GM19463 (cell line): ENCODE measurements at regions not wholly inside any gene's neighbourhood (a gene's known extent, or its start where the extent isn't known, plus 50 kb on each side); places are given as distances from the start of the nearest gene placed in this dataset.
"Not testable (repeated sequence)": the region's sequence is repeated elsewhere in the genome, so short reads cannot be mapped to it uniquely, and the experiment has no call there.

Experiments
- ATAC-seq: cut with Tn5 transposase; IDR thresholded peaks from one replicate; pipeline ENCODE4 v1.9.1; 2021; ENCODE audit warnings: mild to moderate bottlenecking, moderate library complexity; ENCODE audit not compliant: unreplicated experiment

DNA sequence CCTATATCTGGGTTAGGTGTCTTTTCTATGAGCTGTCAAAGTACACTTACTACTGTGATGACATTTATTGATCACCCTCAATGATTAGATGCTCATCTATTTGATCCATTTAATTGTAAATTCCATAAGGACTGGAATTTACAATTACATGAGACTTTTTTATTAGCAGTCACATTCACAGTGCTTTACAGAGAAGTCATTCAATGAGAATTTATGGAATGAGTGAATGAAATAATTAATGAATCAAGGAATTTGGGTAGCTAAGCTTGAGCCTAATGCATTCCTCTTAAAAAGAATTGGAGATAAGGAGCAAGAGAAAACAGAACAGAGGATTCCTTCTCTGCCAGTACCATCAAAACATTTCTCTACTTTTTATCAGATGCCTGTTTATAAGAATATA is 1437.5 kb upstream of the CDH8 start:
- no peak for ATAC-seq

DNA sequence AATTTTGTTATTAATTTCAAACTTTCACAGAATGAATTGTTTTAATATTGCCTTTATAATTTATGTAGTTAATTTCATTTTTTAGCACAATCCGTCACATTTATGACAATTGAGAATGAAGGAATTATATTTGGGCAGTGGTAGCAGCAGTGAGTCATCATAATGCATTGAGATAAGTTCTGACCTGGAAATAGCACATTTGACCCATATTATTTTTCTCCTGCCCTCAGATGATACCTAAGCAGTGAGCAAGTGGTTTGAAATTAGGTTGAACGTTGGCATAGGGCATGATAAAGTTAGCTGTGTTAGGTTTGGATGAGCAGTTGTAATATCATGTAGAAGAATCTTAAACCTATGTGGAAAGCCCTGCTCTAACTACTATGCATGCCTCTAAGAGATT is 1431.3 kb upstream of the CDH8 start:
- no peak for ATAC-seq

DNA sequence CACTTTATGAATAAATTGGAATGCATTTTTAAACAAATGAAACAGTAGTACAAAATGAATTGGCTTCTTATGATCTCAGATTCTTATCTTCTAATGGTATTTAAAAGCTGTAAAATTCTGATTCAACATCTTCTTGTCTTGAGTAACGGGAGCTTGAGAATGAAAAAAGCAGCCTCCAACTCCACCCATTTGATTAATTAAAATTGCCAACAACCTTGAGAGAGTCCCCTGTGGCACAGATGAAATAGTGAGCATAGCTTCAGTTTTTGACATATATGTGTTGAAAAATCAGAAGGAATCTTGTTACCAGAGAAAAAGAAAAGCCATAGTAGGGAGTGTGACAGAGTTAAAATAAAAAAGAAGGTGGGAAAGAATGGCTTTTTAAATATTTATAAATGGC is 1426.1 kb upstream of the CDH8 start:
- no peak for ATAC-seq

DNA sequence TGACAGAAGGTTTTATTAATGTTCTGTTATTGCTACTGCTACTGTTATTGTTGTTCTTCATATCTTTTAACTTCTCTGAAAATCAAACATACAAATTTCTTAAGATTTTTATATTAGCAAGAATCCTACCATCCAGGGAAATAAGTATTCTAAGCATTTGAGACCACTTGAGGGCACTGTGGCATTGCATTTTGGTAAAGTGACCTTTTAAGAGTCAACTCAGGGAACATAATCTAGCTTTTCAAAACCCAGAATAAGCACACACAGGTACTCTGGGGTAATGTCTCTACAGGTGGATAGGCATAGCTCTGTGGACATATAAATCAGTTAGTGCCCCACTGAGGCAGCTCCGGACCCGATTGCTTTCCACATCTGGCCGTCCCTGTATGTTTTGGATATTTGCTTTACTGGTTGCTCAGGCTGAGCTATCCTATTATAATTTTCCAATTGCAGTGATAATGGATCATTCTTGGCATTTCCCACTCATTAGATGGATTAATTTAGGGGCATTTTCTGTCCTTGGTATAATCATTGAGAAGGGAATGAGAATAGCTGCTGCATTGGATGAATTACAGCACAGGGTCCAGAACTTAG is 1425.1 kb upstream of the CDH8 start:
- ATAC-seq, result no peak

DNA sequence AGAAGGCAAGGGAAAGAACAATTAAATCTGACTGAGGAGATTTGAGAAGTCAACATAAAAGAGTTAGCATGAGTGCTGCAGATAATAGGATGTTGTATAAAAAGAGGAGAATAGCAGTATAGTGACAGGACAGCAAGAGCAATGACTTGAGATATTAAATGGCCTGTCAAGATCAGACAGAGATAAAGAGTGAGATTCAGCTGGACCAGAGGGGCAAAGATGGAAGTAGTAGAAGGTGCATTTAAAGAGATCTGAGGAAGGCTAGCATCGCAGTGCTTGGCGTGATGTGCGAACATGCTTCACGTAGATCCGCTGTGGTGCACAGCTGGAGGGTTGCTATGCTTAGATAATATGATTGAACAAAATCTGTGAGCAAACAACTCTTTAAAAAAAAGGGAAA is 1422.6 kb upstream of the CDH8 start:
- ATAC-seq, result no peak

DNA sequence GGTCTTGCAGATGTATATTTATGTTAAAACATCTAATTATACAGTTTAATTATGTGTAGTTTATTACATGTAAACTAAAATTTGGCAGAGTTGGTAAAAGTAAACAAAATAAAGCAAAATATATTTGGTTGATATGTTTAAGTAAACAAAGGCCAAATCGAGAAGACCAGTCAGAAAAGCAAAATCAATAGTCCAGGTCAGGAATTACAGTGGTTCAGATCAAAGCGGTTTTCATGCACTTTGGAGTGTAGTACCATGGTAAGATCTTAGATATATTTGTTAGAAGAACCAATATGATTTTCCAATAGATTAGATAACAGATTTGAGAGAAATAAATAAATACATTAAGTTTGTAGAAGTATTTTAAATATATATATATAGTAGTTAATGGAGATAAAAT is 1421.6 kb upstream of the CDH8 start:
- ATAC-seq, result no peak

DNA sequence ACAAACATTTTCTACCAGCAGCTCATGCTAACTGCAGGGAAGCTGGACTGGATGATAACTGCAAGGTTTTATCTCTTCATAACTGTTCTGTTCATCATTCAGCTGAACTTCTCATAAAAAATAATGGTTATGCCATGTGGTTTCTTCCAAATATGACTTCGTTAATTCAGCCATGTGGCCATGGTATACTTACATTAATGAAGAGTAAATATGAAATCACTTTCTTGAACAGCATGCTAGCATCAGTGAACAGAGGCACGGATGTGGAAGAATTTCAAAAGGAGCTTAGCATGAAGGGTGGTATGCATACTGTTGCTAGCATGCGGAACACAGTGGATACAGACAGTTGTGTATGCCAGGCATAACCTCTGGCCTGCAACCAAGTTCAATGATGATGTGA is 1417.0 kb upstream of the CDH8 start:
- ATAC-seq, result no peak

DNA sequence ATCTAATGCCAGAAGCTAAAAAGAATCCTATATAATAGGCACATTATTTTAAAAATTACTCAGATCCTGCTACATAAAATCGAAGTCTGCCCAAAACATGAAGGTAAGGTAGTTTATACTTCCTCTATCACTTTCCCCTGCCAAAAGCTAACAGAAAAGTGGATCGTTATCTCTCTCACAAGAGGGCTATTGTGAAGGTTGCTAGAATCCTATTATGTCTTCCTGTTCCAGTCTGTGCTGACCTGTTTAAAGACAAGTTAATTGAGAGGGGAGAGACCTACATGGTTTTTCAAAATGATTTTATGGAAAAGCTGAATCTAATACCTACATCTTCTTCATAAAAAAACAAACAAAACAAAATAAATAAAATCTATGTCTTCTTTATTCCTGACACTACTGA is 1410.9 kb upstream of the CDH8 start:
- no peak for ATAC-seq

DNA sequence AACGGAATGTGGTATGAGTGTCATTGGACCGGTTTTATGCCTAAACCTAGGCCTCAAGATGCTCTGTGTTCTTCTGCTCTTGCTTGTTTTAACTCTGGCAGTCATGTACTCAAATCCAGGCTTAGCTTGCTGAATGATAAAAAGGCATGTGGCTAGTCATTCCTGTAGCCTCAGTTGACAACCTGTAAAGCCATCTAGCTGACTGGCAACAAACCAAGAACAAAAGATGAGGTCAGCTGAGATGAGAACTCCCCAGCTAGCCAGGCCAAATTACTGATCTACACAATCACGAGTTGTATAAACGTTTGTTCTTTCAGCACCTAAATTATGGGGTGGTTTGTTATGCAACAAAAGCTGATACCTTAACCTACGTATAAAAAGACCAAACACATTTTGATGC is 1406.0 kb upstream of the CDH8 start:
- ATAC-seq, result no peak

DNA sequence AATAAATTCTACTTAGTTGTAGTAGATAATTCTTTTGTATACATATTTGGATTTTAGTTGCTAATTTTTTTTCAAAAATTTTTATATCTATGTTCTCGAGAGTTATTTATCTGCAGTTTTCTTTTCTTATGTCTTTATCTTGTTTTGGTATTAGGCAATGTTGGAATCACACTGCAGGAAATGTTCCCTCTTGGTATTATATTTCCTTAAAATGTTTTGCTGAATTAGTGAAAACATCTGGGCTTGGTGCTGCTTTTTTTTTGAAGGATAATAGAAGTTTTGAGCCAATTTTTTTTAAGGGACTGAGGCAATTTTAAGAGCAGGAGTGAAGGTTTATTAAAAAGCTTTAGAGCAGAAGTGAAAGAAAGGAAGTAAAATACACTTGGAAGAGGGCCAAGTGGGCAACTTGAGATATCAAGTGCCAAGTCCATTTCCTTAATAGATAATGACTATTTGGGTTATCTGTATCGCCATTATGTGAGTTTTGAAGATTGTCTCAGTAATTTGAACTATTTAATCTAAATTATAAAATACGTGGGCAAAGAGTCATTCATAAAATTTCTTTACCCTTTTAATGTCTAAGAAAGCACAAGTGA is 1390.1 kb upstream of the CDH8 start:
- no peak for ATAC-seq

DNA sequence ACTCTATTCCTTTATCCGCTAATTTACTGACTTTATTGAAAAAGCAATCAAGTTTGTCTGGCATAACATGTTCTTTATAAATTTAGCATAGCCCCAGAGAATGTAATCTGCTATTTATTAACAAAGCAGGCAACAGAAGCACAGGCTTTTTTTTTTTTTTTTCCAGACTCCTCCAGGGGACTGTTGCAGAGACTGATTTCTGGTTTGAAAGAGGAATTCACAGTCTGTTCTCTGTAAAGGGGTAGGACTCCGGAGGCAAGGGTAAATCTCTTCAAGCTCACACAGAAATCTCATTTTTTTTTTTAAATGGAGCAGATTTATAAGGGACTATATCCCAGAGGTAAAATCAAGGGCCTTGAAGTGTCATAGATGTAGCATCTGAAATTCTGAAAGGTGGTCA is 1386.5 kb upstream of the CDH8 start:
- ATAC-seq, result no peak

DNA sequence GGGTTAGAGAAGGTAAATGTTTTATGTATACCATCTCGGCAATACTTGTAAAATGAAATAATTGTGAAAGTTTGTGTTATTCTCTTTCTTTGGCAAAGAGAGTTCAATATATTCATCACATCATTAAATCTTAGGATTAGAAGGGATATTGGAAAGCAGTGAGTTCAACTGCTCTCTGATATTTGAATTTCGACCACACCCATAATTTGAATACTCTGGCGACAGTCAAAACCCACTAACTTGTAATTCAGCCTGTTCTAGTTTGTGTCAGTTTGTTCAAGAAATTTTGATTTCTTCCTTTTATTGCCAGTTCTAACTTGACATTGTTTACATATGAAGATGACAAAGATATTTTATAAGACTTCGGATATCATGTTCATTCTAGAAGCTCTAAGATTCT is 1380.5 kb upstream of the CDH8 start:
- no peak for ATAC-seq

DNA sequence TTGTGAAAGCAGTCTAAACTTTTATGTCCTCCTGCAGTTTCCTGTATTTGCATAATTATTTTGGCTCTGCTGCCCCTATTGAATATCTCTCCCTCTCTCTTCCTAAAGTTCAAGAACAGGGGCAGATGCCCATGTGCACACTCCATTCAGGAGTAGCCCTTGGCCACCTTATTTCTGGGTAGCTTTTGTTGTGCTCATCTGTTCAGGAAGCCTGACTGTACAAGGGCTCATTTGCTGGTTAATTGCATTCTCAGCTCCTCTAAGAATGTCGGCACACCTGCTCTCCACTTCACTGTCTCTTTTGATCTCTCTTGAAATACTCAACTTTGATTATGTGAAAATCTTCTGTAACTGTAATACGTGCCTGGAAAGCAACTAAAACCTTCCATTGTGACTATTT is 1378.8 kb upstream of the CDH8 start:
- no peak for ATAC-seq

DNA sequence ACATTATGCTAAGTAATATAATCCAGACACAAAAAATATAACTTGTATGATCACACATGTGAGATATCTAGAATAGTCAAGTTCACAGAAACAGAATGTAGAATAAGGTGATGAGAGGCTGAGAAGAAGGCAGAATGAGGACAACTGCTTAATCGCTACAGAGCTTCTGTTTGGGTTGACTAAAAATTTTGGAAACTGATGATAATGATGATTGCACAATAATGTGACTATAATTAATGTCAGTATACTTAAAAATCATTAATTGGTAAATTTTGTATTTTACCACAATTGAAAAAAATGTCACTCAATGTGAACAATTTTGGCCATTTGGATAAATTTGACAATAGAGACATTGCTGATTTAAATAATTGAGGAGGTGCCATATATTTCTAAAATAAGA is 1374.4 kb upstream of the CDH8 start:
- ATAC-seq, result no peak

DNA sequence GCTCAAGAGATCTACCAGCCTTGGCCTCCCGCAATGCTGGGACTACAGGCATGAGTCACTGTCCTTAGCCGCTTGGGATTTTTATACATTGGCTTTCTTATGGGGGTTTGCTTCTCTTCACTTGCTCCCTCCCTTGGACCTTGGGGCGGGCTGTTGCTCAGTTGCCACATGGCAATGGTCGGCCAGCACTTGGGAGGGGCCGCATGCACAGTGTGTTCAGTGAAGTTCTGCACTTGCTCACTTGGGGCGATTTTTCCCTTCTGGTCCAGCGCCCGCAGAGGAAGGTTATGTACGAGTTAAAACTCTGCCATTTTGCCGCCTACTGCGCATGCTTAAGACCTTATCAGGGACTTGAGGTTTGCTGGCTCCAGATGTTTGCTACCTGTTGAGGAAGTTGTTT is 1367.6 kb upstream of the CDH8 start:
- no peak for ATAC-seq

DNA sequence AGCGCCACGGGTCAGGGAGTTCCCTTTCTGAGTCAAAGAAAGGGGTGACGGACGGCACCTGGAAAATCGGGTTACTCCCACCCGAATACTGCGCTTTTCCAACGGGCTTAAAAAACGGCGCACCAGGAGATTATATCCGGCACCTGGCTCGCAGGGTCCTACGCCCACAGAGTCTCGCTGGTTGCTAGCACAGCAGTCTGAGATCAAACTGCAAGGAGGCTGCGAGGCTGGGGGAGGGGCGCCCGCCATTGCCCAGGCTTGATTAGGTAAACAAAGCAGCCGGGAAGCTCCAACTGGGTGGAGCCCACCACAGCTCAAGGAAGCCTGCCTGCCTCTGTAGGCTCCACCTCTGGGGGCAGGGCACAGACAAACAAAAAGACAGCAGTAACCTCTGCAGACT is 1352.0 kb upstream of the CDH8 start:
- not testable (repeated sequence) for ATAC-seq

DNA sequence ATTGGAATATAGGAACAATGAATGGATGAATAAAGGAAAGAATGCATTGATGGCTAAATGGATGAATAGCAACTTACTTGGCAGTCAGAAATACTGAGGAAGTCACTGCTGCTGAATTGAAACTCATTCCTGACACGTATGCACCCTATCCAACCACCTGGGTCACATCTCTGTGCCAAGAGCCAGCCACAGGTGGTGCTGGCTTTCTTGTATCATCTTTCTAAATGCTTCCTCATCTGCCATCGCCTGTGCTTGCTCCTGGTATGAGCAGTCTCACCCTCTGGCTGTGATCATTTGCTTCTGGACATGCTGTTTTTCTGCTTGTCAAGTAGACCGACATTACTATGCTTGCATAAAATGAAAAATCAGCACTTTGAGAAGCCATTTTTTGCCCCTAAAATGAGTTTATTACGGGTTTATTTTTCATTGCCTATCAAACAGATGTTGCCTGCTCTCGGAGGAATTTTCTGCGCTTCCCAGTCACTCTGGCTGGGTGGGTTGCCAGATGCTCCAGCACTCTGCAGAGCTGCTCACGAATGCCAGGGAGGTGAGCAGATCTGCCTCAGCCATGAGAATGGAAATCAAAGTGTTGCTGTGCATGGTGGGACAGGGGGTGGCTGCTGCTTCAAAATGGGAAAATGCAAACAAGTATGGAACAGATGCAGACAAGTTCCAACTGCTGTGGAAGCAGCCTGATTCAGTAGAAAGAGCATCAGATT is 1349.6 kb upstream of the CDH8 start:
- no peak for ATAC-seq

DNA sequence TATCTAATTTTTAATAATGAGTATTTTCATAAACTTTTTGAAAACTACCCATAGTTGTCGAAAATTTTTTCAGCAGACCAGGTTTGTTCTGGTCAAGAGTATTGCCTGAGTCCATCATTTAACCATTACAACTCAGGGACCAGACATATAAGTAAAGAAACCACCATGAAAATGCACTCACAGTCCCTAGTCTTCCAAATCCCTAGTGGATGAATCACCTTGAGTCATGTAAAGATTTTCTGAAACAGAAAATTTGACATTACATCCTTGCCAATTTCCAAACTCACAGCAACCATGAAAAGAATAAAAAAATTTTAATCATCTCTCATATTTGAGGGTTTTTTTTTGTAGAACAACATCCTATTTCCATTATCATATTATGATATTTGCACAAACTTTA is 1337.5 kb upstream of the CDH8 start:
- no peak for ATAC-seq

DNA sequence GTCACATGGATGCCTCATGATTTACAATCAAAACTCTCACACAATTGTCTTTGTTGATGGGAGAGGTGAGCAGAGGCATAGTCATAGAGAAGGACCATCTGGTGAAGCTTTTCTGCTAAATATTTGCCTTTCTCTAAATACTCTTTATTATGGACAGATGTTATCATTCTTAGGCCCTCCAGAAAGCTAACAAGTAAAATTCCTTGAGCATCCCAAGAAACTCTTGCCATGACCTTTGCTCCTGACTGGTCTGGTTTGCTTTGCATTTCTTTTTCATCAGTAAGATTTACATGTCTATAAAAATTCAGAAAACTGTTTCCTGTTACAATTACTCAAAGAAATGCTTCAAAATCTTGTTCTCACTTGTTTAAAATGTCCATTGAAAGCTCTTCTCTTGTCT is 1336.6 kb upstream of the CDH8 start:
- no peak for ATAC-seq

DNA sequence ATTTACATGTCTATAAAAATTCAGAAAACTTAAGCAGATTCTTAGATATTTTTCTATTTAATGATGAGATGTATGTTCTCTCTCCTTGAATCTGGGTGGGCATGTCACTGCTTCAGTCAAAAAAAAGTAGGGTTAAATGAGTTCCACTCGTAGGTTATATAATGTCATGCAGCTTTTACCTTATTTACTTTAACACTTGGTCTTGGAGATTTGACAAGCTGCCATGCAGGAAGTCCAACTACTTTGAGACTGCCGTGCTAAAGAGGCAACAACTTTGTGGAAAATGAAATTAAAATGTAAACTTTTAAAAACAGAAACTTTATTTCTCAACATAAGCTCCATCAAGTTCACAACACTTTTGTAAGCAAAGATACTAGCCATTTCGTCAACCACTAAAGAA is 1336.0 kb upstream of the CDH8 start:
- ATAC-seq, result no peak

DNA sequence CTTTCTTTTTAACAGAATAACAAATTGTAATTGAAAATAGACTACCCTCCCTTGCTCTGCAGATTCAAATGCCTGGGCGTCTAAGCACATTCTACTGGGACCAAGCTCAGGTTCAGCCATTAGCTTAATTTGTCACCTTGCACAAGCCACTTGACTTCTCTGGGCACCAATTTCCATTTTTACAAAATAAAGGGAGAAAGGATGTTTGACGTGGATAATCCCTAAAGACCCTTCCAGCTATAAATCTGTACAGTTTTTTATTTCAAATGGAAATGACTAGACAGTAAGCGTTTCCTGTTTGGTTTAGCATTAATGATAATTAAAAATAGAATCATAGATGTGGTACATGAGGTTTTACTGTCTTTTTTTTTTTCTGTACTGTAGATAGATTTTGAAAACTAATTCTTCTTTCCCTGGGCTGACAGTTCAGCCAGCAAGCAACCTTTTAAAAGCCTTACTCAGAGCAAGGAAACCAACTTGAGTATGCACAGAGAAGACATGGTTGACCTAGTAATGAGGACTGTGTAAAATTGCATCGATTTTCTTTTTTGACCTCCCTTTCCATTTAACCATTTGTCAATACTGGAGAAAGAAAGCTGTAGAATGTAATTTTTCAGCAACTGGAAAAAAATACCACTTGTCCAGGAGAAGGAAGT is 1329.5 kb upstream of the CDH8 start:
- no peak for ATAC-seq

DNA sequence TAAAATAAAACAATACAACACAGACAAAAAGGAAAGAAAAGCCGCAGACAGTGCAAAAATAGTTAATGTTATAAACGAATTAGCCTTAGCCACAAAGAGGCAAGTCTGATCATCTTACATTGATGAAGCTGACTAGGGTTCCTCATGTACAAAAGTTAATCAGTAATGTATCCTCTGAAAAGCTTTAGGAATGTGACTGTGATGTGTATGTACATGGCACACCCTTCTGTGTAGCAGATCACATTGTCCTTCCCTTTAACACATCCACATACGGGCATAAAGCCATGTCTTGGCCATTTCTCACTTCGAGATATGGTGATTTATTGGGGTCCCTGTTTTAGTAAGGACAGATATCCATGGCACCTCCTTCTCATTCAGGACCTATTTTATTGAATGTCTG is 1327.5 kb upstream of the CDH8 start:
- ATAC-seq, result no peak
